ENCODE measurements at regions not wholly inside any gene's neighbourhood (a gene's known extent, or its start where the extent isn't known, plus 50 kb on each side); places are given as distances from the start of the nearest gene placed in this dataset.

- no peak overlapping the region for H3K27ac Mint-ChIP-seq
- no peaks in the 10 kb centered on the region for H3K9me3 Mint-ChIP-seq
- H3K4me1 Mint-ChIP-seq = peaks cover 37% of the 10 kb centered on the region
- H3K27me3 Mint-ChIP-seq (ENCODE audit: low read depth) = peaks cover 55% of the 10 kb centered on the region
- no peaks in the 10 kb centered on the region for H3K36me3 Mint-ChIP-seq
- no peak for ATAC-seq
- ChIA-PET POLR2A (no interaction called here), CTCF (no interaction called here)
- H3K4me3 Mint-ChIP-seq = no peak overlapping the region
- DNase-seq (ENCODE audit: low spot score) = no peak
- TF ChIP-seq, protein P1, sequence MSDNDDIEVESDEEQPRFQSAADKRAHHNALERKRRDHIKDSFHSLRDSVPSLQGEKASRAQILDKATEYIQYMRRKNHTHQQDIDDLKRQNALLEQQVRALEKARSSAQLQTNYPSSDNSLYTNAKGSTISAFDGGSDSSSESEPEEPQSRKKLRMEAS (CRISPR knock-in tag; IDR thresholded peaks at IDR 0.05) = no peak
- TF ChIP-seq NR2C2 (CRISPR knock-in tag; IDR thresholded peaks at IDR 0.05) (no peak), AR (CRISPR knock-in tag; IDR thresholded peaks at IDR 0.05) (no peak), KAT7 (CRISPR knock-in tag; IDR thresholded peaks at IDR 0.05; ENCODE audit: borderline replicate concordance) (no peak), AFF4 (CRISPR knock-in tag; IDR thresholded peaks at IDR 0.05; ENCODE audit: borderline replicate concordance) (no peak), ARID4B (CRISPR knock-in tag; IDR thresholded peaks at IDR 0.05; ENCODE audit: borderline replicate concordance) (no peak), ESRRA (CRISPR knock-in tag; IDR thresholded peaks at IDR 0.05; ENCODE audit: borderline replicate concordance) (no peak), ZNF232 (CRISPR knock-in tag; IDR thresholded peaks at IDR 0.05) (no peak), IRF2 (CRISPR knock-in tag; IDR thresholded peaks at IDR 0.05; ENCODE audit: borderline replicate concordance, low read depth) (no peak), CREM (CRISPR knock-in tag; IDR thresholded peaks at IDR 0.05) (no peak), ZBTB21 (CRISPR knock-in tag; IDR thresholded peaks at IDR 0.05; ENCODE audit: borderline replicate concordance) (no peak), RELA (CRISPR knock-in tag; IDR thresholded peaks at IDR 0.05; ENCODE audit: borderline replicate concordance) (no peak), E2F4 (CRISPR knock-in tag; IDR thresholded peaks at IDR 0.05; ENCODE audit: borderline replicate concordance, low read depth) (no peak)
- TF ChIP-seq, protein P2, sequence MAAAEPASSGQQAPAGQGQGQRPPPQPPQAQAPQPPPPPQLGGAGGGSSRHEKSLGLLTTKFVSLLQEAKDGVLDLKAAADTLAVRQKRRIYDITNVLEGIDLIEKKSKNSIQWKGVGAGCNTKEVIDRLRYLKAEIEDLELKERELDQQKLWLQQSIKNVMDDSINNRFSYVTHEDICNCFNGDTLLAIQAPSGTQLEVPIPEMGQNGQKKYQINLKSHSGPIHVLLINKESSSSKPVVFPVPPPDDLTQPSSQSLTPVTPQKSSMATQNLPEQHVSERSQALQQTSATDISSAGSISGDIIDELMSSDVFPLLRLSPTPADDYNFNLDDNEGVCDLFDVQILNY (CRISPR knock-in tag; IDR thresholded peaks at IDR 0.05) = no peak
- TF ChIP-seq, protein P3, sequence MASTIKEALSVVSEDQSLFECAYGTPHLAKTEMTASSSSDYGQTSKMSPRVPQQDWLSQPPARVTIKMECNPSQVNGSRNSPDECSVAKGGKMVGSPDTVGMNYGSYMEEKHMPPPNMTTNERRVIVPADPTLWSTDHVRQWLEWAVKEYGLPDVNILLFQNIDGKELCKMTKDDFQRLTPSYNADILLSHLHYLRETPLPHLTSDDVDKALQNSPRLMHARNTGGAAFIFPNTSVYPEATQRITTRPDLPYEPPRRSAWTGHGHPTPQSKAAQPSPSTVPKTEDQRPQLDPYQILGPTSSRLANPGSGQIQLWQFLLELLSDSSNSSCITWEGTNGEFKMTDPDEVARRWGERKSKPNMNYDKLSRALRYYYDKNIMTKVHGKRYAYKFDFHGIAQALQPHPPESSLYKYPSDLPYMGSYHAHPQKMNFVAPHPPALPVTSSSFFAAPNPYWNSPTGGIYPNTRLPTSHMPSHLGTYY (CRISPR knock-in tag; IDR thresholded peaks at IDR 0.05) = no peak
- TF ChIP-seq, protein P4, sequence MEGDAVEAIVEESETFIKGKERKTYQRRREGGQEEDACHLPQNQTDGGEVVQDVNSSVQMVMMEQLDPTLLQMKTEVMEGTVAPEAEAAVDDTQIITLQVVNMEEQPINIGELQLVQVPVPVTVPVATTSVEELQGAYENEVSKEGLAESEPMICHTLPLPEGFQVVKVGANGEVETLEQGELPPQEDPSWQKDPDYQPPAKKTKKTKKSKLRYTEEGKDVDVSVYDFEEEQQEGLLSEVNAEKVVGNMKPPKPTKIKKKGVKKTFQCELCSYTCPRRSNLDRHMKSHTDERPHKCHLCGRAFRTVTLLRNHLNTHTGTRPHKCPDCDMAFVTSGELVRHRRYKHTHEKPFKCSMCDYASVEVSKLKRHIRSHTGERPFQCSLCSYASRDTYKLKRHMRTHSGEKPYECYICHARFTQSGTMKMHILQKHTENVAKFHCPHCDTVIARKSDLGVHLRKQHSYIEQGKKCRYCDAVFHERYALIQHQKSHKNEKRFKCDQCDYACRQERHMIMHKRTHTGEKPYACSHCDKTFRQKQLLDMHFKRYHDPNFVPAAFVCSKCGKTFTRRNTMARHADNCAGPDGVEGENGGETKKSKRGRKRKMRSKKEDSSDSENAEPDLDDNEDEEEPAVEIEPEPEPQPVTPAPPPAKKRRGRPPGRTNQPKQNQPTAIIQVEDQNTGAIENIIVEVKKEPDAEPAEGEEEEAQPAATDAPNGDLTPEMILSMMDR (IDR thresholded peaks at IDR 0.05) = no peak
These were observed 533.2 kb downstream of the XYLT1 start for GRCh38 chr16:16937576-16937975.

All from WTC11 (cell line).